IMR-90 (cell line): ENCODE measurements at regions not wholly inside any gene's neighbourhood (a gene's known extent, or its start where the extent isn't known, plus 50 kb on each side); places are given as distances from the start of the nearest gene placed in this dataset.

Experiments
- ATAC-seq: fragments of 200-7000 bp; cut with Tn5 transposase; 2 replicates; pipeline ENCODE4 v1.9.1; 2020; ENCODE audit warnings: low read depth, mild to moderate bottlenecking, moderate library complexity
- BruUV-seq: library from RNA; stranded (reverse); fragments of 400-500 nt; replicated peaks from 2 replicates; lab custom pipeline; 2021; lab: Mats Ljungman, UMichigan
- CTCF ChIA-PET: fragments of 300-600 bp; formaldehyde crosslinking; extraction: SDS; loops from one replicate; lab custom pipeline; 2021; ENCODE audit warnings: antibody characterized with exemption; lab: Yijun Ruan, JAX
- POLR2A ChIA-PET: fragments of 300-600 bp; sonication (Branson Sonifier 250); formaldehyde crosslinking; loops from one replicate; lab custom pipeline; 2022; ENCODE audit warnings: antibody characterized with exemption; ENCODE audit not compliant: unreplicated experiment; lab: Charles Lee
- DNase-seq: peaks from one replicate; pipeline ENCODE4 v3.0.0; 2013
- H2AFZ ChIP-seq: replicated peaks from 2 replicates; pipeline ENCODE3; 2013; ENCODE audit warnings: low read length, mild to moderate bottlenecking; ENCODE audit not compliant: poor library complexity
- H2AK5ac ChIP-seq: 2 replicates; pipeline ENCODE4 v1.6.1; 2013; ENCODE audit warnings: low read depth, low read length, inconsistent platforms
- H2AK9ac ChIP-seq: replicated peaks from 2 replicates; pipeline ENCODE3; 2013; ENCODE audit warnings: mild to moderate bottlenecking, low read depth, low read length, moderate library complexity; ENCODE audit not compliant: poor library complexity
- H2BK120ac ChIP-seq: 2 replicates; pipeline ENCODE4 v1.6.1; 2013; ENCODE audit warnings: low read depth, low read length, inconsistent platforms
- H2BK15ac ChIP-seq: 3 replicates; pipeline ENCODE4 v1.6.1; 2013; ENCODE audit warnings: low read depth, low read length, inconsistent platforms
- H2BK20ac ChIP-seq: 2 replicates; pipeline ENCODE4 v1.6.1; 2013; ENCODE audit warnings: low read depth, mild to moderate bottlenecking, inconsistent platforms, low read length, moderate library complexity
- H2BK5ac ChIP-seq: 2 replicates; pipeline ENCODE4 v1.6.1; 2013; ENCODE audit warnings: mild to moderate bottlenecking, low read depth, low read length, inconsistent platforms; ENCODE audit not compliant: poor library complexity, severe bottlenecking
- H3K14ac ChIP-seq: replicated peaks from 2 replicates; pipeline ENCODE4 v1.6.1; 2013; ENCODE audit warnings: low read depth, low read length, inconsistent platforms
- H3K18ac ChIP-seq: 2 replicates; pipeline ENCODE4 v1.6.1; 2013; ENCODE audit warnings: low read depth, low read length, control low read depth
- H3K23ac ChIP-seq: 2 replicates; pipeline ENCODE4 v1.6.1; 2013; ENCODE audit warnings: low read depth, low read length, inconsistent platforms
- H3K27ac ChIP-seq: 2 replicates; pipeline ENCODE4 v1.5.1; 2013; ENCODE audit warnings: mild to moderate bottlenecking, control low read depth, low read length; ENCODE audit not compliant: insufficient read depth
- H3K27me3 ChIP-seq: 2 replicates; pipeline ENCODE4 v1.6.1; 2013; ENCODE audit warnings: low read length; ENCODE audit not compliant: control insufficient read depth, insufficient read depth
- H3K36me3 ChIP-seq: 2 replicates; pipeline ENCODE4 v1.6.1; 2013; ENCODE audit warnings: low read length, mixed read lengths; ENCODE audit not compliant: control insufficient read depth, insufficient read depth
- H3K4ac ChIP-seq: 2 replicates; pipeline ENCODE4 v1.6.1; 2013; ENCODE audit warnings: low read depth, low read length, inconsistent platforms
- H3K4me1 ChIP-seq: 2 replicates; pipeline ENCODE4 v1.6.1; 2013; ENCODE audit warnings: low read length, mixed read lengths; ENCODE audit not compliant: control insufficient read depth, insufficient read depth
- H3K4me2 ChIP-seq: 2 replicates; pipeline ENCODE4 v1.6.1; 2013; ENCODE audit warnings: low read depth, mild to moderate bottlenecking, control low read depth, low read length, moderate library complexity
- H3K4me3 ChIP-seq: 2 replicates; pipeline ENCODE4 v1.5.1; 2013; ENCODE audit warnings: low read depth, mild to moderate bottlenecking, control low read depth, low read length, moderate library complexity; ENCODE audit not compliant: insufficient read depth
- H3K56ac ChIP-seq: 2 replicates; pipeline ENCODE4 v1.6.1; 2013; ENCODE audit warnings: low read length, inconsistent platforms; ENCODE audit not compliant: insufficient read depth; ENCODE audit errors: extremely low read depth
- H3K79me1 ChIP-seq, 2 experiments: 2 replicates each; pipeline ENCODE4 v1.6.1; 2013; ENCODE audit warnings: low read length in 2 of 2, inconsistent platforms in 1 of 2, low read depth in 1 of 2
- H3K9ac ChIP-seq: 2 replicates; pipeline ENCODE4 v1.6.1; 2013; ENCODE audit warnings: low read depth, low read length, control low read depth
- H3K9me1 ChIP-seq: 2 replicates; pipeline ENCODE4 v1.6.1; 2013; ENCODE audit warnings: low read length, inconsistent platforms; ENCODE audit not compliant: insufficient read depth
- H3K9me3 ChIP-seq: 2 replicates; pipeline ENCODE4 v1.6.1; 2013; ENCODE audit warnings: low read length; ENCODE audit not compliant: control insufficient read depth, insufficient read depth
- H4K20me1 ChIP-seq: 2 replicates; pipeline ENCODE4 v1.6.1; 2013; ENCODE audit warnings: low read length, inconsistent platforms; ENCODE audit not compliant: insufficient read depth
- H4K5ac ChIP-seq: 2 replicates; pipeline ENCODE4 v1.6.1; 2013; ENCODE audit warnings: mild to moderate bottlenecking, low read depth, low read length, control low read depth
- H4K8ac ChIP-seq, 2 experiments: 2 replicates each; pipeline ENCODE4 v1.6.1; 2013; ENCODE audit warnings: low read depth in 2 of 2, low read length in 2 of 2, control low read depth in 1 of 2, inconsistent platforms in 1 of 2
- H4K91ac ChIP-seq: 2 replicates; pipeline ENCODE4 v1.6.1; 2013; ENCODE audit warnings: low read depth, low read length, inconsistent platforms; ENCODE audit not compliant: insufficient read depth
- BHLHE40 ChIP-seq: fragments of 150-350 bp; IDR thresholded peaks from 2 replicates; pipeline ENCODE4 v1.6.1; 2016; ENCODE audit warnings: mild to moderate bottlenecking, low read depth, low read length
- NFE2L2 ChIP-seq: fragments of 150-350 bp; IDR thresholded peaks from 2 replicates; pipeline ENCODE4 v1.6.1; 2016; ENCODE audit warnings: low read depth, mild to moderate bottlenecking, low read length
- SMC3 ChIP-seq: fragments of 150-350 bp; IDR thresholded peaks from 2 replicates; pipeline ENCODE4 v1.6.1; 2016; ENCODE audit warnings: low read depth, mild to moderate bottlenecking, antibody characterized with exemption, low read length, moderate library complexity
- WGBS, 2 experiments: methylation state at CpG; one replicate each; pipeline versions ENCODE4 v1.1.5 to v1.1.7; 2013; ENCODE audit warnings: missing lambda C conversion rate in 2 of 2; ENCODE audit not compliant: insufficient read length in 1 of 2; ENCODE audit errors: extremely low coverage in 2 of 2; 5-methylcytosine and 5-hydroxymethylcytosine counted together
- dilution Hi-C: fragments of 300-500 bp; cut with HindIII; formaldehyde crosslinking; loops from one replicate; pipeline ENCODE4 v1.14.3; 2018; ENCODE audit warnings: low sequenced_read_pairs; ENCODE audit not compliant: unreplicated experiment
- in situ Hi-C: fragments of 300-500 bp; cut with MboI; formaldehyde crosslinking; loops from 3 replicates; pipeline ENCODE4 v1.14.3; 2019; ENCODE audit warnings: low sequenced_read_pairs, inconsistent platforms, mixed read lengths
- intact Hi-C: fragments of 100-400 bp; cut with micrococcal nuclease; formaldehyde crosslinking; loops from 2 replicates; pipeline ENCODE4 v1.10.0; 2022
- TF ChIP-seq, protein P1 (sequence below): fragments of 150-350 bp; IDR thresholded peaks from 2 replicates; pipeline ENCODE4 v1.6.1; 2017; ENCODE audit warnings: mild to moderate bottlenecking, antibody characterized with exemption, low read length, low read depth
- TF ChIP-seq, protein P2 (sequence below): conservative IDR thresholded peaks from 2 replicates; pipeline ENCODE4 v1.5.1; 2012; ENCODE audit warnings: mild to moderate bottlenecking, low read depth, low read length, improper control_type of control experiment

DNA sequence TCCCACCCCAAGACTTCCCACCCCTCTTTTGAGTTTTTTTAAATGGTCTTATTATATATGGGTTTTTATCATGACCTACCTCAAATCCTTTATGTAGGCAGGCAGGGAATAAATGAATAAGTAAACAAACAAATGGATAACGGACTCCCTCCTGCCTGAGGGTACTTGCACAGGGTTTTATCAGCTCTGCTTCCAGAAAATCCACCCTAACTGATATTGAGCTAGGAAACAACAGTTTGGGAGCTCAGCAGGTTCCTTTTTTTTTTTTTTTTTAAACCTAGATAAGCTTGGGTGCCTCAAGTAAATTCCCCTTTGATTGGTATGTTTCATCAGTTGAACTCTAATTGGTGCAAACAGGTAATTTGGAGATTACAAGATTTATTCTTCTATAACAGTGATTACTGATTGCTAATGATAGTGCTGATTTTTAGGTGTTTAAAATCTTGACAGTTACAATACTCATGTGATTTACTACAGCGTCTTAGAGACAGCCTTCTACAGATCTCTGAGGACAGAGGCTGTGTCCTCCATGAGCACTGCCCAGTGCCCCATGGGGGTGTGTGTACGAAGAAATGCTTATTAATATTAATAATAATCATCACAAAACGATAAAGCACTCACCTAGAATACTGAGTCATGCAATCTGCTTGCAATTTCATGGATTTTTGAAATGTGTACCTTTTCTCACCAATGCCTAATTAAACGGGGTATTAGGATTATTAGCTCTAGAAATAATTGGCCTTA, 347.4 kb downstream of the RRAGC start:
- no peak overlapping the region for H3K4me3 ChIP-seq
- no peak overlapping the region for H2AK9ac ChIP-seq
- H3K23ac ChIP-seq, result no peak overlapping the region
- intact Hi-C loops (no loop called here), in situ Hi-C loops (no loop called here), dilution Hi-C loops (no loop called here)
- no peak overlapping the region for H4K8ac ChIP-seq
- H2BK5ac ChIP-seq, result no peak overlapping the region
- H2AK5ac ChIP-seq, result no peak overlapping the region
- no peak overlapping the region for H3K56ac ChIP-seq
- no peak overlapping the region for H3K9ac ChIP-seq
- no peaks in the 10 kb centered on the region for H3K9me1 ChIP-seq
- H4K20me1 ChIP-seq, result no peaks in the 10 kb centered on the region
- no peaks in the 10 kb centered on the region for H3K27me3 ChIP-seq
- no peaks in the 10 kb centered on the region for H3K79me1 ChIP-seq
- DNase-seq (no peak), ATAC-seq (no peak)
- H2BK15ac ChIP-seq, result no peak overlapping the region
- ChIA-PET CTCF (no interaction called here), POLR2A (no interaction called here)
- no peaks in the 10 kb centered on the region for H3K9me3 ChIP-seq
- no peak overlapping the region for H4K5ac ChIP-seq
- BruUV-seq, result no TSS peak
- no peak overlapping the region for H2AFZ ChIP-seq
- TF ChIP-seq, protein P1, sequence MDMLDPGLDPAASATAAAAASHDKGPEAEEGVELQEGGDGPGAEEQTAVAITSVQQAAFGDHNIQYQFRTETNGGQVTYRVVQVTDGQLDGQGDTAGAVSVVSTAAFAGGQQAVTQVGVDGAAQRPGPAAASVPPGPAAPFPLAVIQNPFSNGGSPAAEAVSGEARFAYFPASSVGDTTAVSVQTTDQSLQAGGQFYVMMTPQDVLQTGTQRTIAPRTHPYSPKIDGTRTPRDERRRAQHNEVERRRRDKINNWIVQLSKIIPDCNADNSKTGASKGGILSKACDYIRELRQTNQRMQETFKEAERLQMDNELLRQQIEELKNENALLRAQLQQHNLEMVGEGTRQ, result no peak
- TF ChIP-seq NFE2L2 (no peak), SMC3 (no peak), BHLHE40 (no peak)
- TF ChIP-seq, protein P2, sequence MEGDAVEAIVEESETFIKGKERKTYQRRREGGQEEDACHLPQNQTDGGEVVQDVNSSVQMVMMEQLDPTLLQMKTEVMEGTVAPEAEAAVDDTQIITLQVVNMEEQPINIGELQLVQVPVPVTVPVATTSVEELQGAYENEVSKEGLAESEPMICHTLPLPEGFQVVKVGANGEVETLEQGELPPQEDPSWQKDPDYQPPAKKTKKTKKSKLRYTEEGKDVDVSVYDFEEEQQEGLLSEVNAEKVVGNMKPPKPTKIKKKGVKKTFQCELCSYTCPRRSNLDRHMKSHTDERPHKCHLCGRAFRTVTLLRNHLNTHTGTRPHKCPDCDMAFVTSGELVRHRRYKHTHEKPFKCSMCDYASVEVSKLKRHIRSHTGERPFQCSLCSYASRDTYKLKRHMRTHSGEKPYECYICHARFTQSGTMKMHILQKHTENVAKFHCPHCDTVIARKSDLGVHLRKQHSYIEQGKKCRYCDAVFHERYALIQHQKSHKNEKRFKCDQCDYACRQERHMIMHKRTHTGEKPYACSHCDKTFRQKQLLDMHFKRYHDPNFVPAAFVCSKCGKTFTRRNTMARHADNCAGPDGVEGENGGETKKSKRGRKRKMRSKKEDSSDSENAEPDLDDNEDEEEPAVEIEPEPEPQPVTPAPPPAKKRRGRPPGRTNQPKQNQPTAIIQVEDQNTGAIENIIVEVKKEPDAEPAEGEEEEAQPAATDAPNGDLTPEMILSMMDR, result no peak
- H2BK20ac ChIP-seq, result no peak overlapping the region
- H4K91ac ChIP-seq, result no peak overlapping the region
- no peak overlapping the region for H3K18ac ChIP-seq
- H3K4me2 ChIP-seq, result no peak overlapping the region
- H3K27ac ChIP-seq, result no peak overlapping the region
- no peak overlapping the region for H3K14ac ChIP-seq
- no peaks in the 10 kb centered on the region for H3K4me1 ChIP-seq
- H3K4ac ChIP-seq, result no peak overlapping the region
- no CpG with 5 or more reads among the region's 5 CpGs for WGBS, 2 experiments
- H2BK120ac ChIP-seq, result no peak overlapping the region
- no peaks in the 10 kb centered on the region for H3K36me3 ChIP-seq
